ENCODE measurements at regions not wholly inside any gene's neighbourhood (a gene's known extent, or its start where the extent isn't known, plus 50 kb on each side); places are given as distances from the start of the nearest gene placed in this dataset.
A peak's percentile ranks its signal among the peaks of the same experiment; 100 is the strongest.
"Not testable (repeated sequence)": the region's sequence is repeated elsewhere in the genome, so short reads cannot be mapped to it uniquely, and the experiment has no call there.

DNA sequence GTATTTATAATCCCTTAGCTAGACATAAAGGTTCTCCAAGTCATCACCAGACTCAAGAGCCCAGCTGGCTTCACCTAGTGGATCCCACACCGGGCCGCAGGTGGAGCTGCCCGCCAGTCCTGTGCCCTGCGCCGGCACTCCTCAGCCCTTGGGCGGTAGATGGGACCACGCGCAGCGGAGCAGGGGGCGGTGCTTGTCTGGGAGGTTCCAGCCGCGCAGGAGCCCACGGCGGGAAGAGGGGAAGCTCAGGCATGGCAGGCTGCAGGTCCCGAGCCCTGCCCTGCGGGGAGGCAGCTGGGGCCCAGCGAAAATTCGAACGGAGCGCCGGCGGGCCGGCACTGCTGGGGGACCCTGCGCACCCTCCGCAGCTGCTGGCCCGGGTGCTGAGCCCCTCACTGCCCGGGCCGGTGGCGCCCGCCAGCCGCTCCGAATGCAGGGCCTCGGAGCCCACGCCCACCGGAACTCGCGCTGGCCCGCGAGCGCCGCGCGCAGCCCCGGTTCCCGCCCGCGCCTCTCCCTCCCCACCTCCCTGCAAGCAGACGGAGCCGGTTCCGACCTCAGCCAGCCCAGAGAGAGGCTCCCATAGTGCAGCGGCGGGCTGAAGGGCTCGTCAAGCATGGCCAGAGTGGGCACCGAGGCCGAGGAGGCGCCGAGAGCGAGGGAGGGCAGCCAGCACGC, 675.6 kb downstream of the REEP3 start:
- no peak for TF ChIP-seq JUND (IDR thresholded peaks at IDR 0.05; ENCODE audit: low read depth)
- in situ Hi-C loops (cut with HindIII; ENCODE audit: low pct_unique_long_range_greater_than_20kb, low sequenced_read_pairs), result no loop called here
- DNase-seq (ENCODE audit: low read depth in 1 of 2, low spot score in 1 of 2), result no peak

DNA sequence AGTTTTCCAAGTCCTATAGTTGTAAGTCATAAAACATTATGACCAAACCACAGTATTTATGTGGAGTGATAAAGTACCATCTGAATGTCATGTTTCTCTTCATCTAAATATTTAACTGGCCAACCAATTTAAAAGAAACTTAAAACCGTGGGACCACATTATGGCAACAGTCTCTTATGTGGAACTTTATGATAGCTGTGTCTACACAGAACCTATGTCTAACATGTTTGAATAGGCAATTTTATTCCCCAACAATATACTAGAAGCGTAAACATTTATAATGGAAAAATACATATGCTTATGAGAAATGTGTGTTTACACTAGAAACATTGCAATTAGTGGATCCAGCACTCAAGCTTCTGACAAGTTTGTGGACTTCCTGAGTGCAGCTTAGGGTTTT, 680.7 kb downstream of the REEP3 start:
- no peak for TF ChIP-seq JUND (IDR thresholded peaks at IDR 0.05; ENCODE audit: low read depth)
- in situ Hi-C loops (cut with HindIII; ENCODE audit: low pct_unique_long_range_greater_than_20kb, low sequenced_read_pairs), result no loop called here
- no peak for DNase-seq (ENCODE audit: low read depth in 1 of 2, low spot score in 1 of 2)

DNA sequence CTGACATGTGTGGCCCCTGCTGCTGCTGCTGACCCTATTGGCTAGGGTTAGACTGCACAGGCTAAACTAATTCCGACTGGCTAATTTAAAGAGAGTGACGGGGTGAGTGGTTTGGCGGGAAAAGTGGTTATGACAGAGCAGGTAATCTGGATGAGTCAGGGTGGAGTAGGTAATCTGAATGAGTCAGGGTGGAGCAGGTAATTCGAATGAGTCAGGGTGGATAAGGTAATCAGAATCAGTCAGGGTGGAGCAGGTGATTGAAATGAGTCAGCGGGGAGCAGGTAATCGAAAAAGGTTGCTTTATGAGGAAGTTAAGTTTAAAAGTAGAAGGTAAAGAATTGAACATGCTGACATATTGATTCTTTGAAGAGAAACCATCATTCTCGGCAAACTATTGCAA, 683.3 kb downstream of the REEP3 start:
- in situ Hi-C loops (cut with HindIII; ENCODE audit: low pct_unique_long_range_greater_than_20kb, low sequenced_read_pairs); DNase-seq (ENCODE audit: low read depth in 1 of 2, low spot score in 1 of 2): not testable (repeated sequence)

DNA sequence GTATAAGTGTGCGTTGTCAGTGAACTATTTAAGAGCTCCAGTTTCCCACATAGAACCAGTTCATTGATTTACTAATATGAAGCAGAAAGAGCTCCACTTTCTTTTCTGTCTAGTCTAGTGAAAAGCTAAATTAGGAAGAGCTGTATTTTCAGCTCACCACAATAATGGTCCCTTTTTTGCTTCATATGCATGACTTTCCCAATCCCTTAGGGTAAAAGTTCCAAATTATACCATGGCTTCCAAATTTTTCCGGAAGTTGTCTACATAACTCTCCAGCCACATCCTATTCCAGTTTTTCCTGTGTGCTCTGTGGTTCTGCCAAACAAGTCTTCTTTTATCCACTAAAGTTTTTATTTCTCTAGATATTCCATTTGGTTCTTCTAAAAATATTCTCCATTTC, 685.2 kb downstream of the REEP3 start:
- no peak for DNase-seq (ENCODE audit: low read depth in 1 of 2, low spot score in 1 of 2)
- no peak for TF ChIP-seq JUND (IDR thresholded peaks at IDR 0.05; ENCODE audit: low read depth)
- in situ Hi-C loops (cut with HindIII; ENCODE audit: low pct_unique_long_range_greater_than_20kb, low sequenced_read_pairs), result no loop called here

DNA sequence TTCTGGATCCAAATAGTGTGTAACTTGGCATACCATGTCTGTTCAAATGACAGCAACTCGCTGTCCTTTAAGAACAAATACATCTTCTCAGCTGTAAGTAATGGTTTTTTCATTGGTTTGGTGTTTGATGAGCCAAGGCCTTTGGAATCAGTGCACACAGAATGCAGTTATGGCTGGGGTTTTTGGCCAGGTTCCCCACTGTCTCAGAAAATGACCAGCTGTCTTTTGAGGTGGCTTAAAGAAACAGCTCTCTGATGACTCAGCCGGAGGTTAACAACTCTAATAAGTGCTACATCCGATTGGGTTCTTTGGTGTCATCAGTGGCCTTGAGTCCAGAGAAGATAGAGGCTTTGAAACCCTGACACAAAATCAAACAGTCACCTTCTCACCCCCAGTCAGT, 688.4 kb downstream of the REEP3 start:
- no peak for DNase-seq (ENCODE audit: low read depth in 1 of 2, low spot score in 1 of 2)
- no peak for TF ChIP-seq JUND (IDR thresholded peaks at IDR 0.05; ENCODE audit: low read depth)
- in situ Hi-C loops (cut with HindIII; ENCODE audit: low pct_unique_long_range_greater_than_20kb, low sequenced_read_pairs), result no loop called here

DNA sequence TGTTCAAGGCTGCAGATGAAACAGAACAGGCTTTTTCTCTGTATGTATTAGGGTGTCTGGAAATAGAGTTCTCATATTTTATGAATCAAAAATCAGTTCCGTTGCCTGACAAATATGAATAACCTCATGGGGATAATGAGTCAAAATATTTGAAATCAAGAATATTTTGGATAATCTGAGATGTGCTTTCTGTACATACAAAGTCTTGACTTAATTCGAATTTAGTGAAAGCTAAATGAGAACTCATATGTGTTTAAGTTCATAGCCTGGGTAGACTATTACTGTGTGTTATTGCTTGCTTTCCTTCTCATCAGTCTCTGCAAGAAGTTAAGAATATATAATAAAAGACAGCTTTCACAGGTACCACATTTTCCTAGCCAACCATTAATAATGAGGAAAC, 689.0 kb downstream of the REEP3 start:
- no peak for TF ChIP-seq JUND (IDR thresholded peaks at IDR 0.05; ENCODE audit: low read depth)
- in situ Hi-C loops (cut with HindIII; ENCODE audit: low pct_unique_long_range_greater_than_20kb, low sequenced_read_pairs), result no loop called here
- DNase-seq (ENCODE audit: low read depth in 1 of 2, low spot score in 1 of 2), result no peak

DNA sequence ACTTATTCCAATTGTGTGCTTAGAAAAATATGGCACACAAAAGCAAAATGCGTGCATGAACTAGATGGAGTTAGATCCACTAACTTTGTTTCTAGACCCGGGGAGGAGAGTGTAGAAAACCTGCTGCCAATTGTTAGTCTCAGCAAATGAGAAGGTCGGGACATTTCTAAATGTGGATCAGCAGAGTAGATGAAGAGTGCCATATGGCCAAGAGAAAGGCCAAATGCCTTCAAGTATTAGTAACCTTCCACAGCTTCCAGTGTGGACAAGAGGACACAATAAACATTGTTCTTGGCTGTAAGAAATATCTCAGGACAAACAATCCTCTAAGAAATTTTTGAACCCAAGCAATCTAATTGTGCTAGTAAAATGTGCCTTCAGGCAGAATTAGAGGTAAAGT, 690.3 kb downstream of the REEP3 start:
- DNase-seq (ENCODE audit: low read depth in 1 of 2, low spot score in 1 of 2), result no peak
- in situ Hi-C loops (cut with HindIII; ENCODE audit: low pct_unique_long_range_greater_than_20kb, low sequenced_read_pairs), result no loop called here
- TF ChIP-seq JUND (IDR thresholded peaks at IDR 0.05; ENCODE audit: low read depth), result no peak

DNA sequence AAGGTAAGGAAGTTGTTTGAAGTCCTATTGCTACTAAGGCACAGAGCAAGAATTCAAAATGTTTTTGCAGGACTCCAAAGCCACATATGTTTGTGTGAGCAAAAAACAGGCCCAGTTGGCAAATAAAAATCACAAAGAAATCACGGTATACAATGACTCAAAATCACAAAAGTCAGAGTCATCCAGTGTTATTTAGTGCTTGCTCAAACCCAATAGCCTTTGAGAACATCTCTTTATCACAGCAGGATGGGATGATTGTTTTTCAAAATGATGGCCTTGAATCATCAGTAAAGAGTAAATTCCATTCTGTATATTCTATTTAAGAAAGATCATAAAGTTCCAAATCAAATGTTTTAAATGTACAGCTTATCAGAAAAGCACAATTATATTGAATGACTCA, 693.9 kb downstream of the REEP3 start:
- TF ChIP-seq JUND (IDR thresholded peaks at IDR 0.05; ENCODE audit: low read depth), result no peak
- no peak for DNase-seq (ENCODE audit: low read depth in 1 of 2, low spot score in 1 of 2)
- in situ Hi-C loops (cut with HindIII; ENCODE audit: low pct_unique_long_range_greater_than_20kb, low sequenced_read_pairs), result no loop called here

DNA sequence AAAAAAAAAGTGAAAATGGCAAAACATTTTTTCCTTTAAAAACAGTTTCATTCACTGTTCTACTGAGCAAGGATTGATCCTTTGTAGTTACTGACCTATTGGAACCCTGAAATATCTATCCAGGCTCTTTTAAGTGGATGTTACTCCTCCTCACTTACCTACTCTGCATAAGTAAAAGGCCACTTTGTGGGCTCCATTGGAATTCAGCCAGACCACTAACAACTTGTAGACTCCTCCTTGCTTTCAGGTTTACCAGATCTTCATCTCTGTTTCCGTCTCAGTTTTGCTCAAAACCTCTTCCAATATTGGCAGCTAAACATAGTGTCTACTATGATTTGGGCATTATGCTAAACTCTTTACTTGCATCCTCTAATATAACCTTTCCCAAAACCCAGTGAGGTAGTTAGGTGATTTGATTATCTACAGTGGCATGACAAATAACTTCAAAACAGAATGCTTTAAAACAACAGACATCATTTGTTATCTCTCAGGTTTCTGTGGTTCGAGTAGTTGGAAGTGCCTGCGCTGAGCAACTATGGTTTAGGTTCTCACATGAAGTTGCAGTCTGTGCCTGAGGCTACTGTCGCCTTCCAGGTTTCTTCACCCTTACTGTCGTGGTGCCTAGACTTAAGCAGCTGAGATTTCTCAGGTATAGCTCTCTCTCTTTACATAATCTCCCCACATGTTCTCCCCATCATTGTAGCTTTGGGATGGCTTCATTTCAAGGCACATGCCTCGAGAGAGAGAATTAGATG, 698.2 kb downstream of the REEP3 start:
- DNase-seq (ENCODE audit: low read depth in 1 of 2, low spot score in 1 of 2), result peak in 1 of 2 experiments; percentile 31
- in situ Hi-C loops (cut with HindIII; ENCODE audit: low pct_unique_long_range_greater_than_20kb, low sequenced_read_pairs), result no loop called here
- TF ChIP-seq JUND (IDR thresholded peaks at IDR 0.05; ENCODE audit: low read depth), result no peak

DNA sequence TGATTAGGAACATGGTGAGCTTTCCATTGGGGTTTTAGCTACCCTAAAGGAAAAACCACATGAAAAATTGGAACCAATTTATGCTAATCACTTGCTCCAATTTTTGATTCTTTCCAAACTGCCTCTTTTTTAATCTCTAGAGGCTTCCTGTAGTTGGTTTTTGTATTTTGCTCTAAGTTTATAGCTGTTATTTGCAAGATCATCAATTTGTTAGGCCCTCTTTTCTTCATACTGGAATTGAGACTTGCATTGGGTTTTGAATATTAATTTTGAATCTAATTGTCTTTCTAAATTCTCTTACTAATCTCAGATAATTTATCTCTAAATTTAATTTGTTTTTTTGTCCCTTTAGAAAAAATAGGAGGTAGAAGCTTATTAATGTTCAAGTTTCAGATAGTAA, 713.3 kb downstream of the REEP3 start:
- no peak for TF ChIP-seq JUND (IDR thresholded peaks at IDR 0.05; ENCODE audit: low read depth)
- DNase-seq (ENCODE audit: low read depth in 1 of 2, low spot score in 1 of 2), result no peak
- in situ Hi-C loops (cut with HindIII; ENCODE audit: low pct_unique_long_range_greater_than_20kb, low sequenced_read_pairs), result no loop called here

DNA sequence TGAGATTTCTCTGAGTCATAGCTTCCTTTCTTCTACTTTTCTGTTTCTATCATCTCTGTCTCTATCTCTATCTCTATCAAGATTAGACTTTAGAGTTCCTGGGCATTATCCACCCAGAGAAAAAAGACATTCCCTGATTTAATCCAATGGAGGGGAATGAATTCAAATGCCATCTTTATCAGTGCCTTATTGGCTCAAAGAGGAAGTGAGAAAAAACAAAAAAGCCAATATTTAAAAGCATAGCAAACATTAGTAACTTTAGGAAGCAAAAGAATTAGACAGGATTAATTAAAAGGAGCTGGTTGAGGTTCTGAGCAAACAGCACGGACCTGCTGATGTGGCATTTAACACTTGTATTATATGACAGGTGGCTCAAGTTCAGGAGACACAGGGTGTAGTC, 736.5 kb downstream of the REEP3 start:
- no peak for DNase-seq (ENCODE audit: low read depth in 1 of 2, low spot score in 1 of 2)
- no peak for TF ChIP-seq JUND (IDR thresholded peaks at IDR 0.05; ENCODE audit: low read depth)
- in situ Hi-C loops (cut with HindIII; ENCODE audit: low pct_unique_long_range_greater_than_20kb, low sequenced_read_pairs), result no loop called here

DNA sequence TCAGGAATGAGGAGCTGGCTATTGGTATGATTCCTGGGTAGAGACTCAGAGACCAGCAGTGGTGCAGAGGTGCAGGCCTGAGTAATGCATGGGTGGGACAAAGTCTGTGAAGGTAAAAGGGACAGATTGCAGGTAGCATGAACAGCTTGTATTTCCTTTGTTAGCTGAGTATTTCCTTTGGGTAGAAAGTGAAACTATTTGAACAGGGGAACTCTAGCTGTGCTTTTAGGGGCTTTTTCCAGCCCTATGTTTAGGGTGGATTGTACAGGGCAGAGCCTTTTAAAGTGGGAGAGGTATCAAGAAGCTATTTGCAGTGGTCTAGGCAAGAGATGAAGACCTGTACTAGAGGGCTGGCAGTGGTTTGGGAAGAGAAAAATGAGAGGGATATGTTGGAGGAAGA, 739.9 kb downstream of the REEP3 start:
- no peak for TF ChIP-seq JUND (IDR thresholded peaks at IDR 0.05; ENCODE audit: low read depth)
- no peak for DNase-seq (ENCODE audit: low read depth in 1 of 2, low spot score in 1 of 2)
- in situ Hi-C loops (cut with HindIII; ENCODE audit: low pct_unique_long_range_greater_than_20kb, low sequenced_read_pairs), result no loop called here

DNA sequence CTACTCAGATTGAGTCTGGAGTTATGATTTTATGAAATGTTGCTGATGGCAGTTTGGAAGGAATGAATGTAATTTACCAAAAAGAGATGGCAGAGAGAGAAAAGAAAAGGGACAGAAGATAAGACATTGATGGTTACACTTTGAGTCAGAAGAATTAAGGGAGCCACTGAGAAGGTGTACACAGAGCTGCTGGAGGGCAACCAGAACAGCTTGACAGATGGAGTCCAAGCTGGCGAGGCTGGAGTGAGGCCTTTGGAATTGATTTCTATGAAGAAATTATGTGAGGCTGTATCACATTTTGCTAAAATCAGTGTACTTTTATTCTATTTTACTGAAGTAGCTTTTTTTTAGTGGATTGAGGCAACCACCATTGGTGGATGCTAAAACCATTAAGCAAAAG, 740.5 kb downstream of the REEP3 start:
- DNase-seq (ENCODE audit: low read depth in 1 of 2, low spot score in 1 of 2), result no peak
- no peak for TF ChIP-seq JUND (IDR thresholded peaks at IDR 0.05; ENCODE audit: low read depth)
- in situ Hi-C loops (cut with HindIII; ENCODE audit: low pct_unique_long_range_greater_than_20kb, low sequenced_read_pairs), result no loop called here

DNA sequence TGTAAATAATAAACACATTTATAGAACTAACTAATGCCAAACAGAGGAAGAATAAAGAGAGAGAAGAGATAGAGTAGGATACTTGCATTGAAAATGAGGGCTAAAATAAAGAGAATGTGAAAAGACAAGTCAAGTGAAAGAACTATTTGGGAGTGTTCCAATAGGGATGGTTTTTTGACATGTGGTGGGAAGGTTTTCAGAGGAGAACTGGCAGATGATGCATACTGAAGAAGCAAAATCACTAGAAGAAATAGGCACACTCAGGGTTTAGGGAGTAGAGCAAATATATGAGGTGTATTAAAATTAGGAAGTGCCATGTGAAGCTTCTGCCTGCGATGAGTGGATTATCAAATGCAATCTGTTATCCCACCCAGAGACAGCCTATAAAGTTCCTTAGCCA, 744.8 kb downstream of the REEP3 start:
- no peak for DNase-seq (ENCODE audit: low read depth in 1 of 2, low spot score in 1 of 2)
- in situ Hi-C loops (cut with HindIII; ENCODE audit: low pct_unique_long_range_greater_than_20kb, low sequenced_read_pairs), result no loop called here
- TF ChIP-seq JUND (IDR thresholded peaks at IDR 0.05; ENCODE audit: low read depth), result no peak
